Hematopoietic multipotent progenitor cell treated with erythropoietin and hydrocortisone succinate and interleukin-3 and kit ligand, for 15 days (in vitro differentiated cells): ENCODE measurements at regions not wholly inside any gene's neighbourhood (a gene's known extent, or its start where the extent isn't known, plus 50 kb on each side); places are given as distances from the start of the nearest gene placed in this dataset.
"Not testable (repeated sequence)": the region's sequence is repeated elsewhere in the genome, so short reads cannot be mapped to it uniquely, and the experiment has no call there.

Source experiments
- DNase-seq: peaks from one replicate; pipeline ENCODE4 v3.0.0-alpha.2; 2015; ENCODE audit warnings: low spot score

DNA sequence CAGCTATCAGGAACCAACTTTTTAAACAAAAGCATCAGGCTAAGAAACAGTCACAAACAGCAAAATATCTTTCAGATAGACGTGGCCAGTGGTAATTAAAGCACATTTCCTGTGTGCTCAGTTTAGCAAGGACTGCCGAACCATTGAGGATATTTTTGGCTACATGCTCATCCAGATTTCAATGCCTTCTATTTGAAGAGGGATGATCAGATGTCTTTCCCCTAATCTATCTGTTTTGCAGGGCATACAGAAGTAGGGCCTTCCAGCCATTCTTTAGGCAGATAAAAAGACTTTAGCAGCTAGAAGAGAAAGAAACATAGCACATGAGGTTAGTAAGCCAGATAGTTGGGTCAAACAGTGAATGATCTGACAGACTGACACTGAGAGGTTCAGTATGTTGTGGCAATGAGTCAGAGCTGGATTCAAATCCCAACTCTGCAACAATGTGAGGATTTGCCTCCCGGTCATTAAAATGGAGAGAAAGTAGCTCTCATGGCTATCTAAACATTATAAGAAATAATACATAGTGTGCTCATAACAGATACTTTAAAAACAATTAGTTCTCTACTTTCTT, 100.0 kb upstream of the PRKG2 start:
- no peak for DNase-seq

DNA sequence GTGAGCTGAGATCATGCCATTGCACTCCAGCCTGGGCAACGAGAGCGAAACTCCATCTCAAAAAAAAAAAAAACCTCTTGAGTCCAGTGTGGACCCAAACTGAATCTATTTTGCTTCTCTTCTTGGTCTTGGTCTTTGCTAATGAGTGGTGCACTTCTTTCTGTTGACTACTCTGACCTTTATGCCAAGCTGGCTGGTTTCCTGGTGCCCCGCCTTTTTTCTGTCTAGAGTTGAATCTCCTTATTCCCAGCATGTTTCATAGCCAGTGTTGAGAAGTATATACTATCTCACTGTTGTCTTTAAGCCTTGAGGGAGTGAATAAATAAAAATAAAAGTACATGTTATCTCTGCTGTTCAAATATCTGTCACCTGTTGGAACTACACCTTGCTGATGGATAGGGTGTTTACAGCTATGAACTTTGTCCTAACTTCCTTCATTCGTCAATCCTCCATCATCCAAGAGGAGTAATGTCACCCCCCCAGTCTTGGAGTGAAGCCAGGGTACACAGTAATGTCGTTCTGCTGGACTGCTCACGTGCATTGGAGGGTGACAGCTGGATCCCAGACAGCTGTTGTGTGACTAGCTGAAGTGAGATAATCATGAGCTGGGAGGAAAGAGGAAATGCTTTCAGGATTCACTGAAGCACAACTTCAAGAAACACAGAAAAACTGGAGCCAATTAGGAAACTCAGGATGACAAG, 99.3 kb upstream of the PRKG2 start:
- no peak for DNase-seq

DNA sequence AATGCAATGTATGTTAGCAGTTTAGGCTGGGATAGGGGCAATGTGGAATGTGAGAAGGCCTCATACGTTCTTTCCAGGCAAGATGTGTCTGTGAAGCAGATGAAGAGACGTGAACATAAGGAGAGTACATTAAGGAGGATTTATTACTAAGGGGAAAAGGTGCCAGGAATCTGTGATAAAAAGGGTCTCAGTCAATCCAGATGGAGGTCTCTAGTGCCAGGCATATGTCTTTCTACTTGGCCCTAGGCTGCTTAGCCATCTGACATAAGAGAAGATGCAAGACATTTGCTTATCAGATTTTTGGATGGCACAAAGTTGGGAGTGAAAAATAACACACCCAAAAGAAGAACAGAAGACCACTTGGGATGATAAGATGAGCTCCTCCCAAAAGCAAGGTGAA, 93.0 kb upstream of the PRKG2 start:
- DNase-seq: no peak

DNA sequence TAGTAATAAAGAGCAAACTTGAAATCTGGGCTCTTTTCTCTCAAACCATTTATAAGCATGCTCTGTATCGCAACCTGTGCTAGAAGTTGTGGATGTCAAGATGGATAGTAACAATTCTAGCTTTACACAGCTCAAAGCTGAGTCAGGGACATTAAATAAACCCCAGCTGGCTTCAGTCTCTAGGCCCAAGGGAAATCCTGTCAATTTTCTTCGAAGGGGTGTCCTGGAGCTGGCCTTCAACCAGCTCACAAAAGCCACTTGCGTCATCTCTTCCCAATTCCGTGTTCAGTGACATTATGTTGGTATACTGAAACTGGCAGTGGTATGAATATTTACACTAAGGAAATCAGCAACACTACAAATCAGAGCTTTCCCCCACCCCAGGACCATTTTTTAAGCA, 89.8 kb upstream of the PRKG2 start:
- DNase-seq: no peak

DNA sequence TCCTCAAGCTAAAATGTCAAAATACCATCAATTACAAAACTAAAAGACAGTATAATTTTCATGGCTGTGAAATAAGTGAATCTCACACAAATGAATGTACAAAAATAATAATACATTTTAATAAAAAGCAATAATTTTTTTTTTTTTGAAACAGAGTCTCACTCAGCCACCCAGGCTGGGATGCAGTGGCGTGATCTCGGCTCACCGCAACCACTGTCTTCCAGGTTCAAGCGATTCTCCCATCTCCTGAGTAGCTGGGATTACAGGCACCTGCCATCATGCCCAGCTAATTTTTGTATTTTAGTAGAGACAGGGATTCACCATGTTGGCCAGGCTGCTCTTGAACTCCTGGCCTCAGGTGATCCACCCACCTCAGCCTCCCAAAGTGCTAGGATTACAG, 85.3 kb upstream of the PRKG2 start:
- DNase-seq: not testable (repeated sequence)

DNA sequence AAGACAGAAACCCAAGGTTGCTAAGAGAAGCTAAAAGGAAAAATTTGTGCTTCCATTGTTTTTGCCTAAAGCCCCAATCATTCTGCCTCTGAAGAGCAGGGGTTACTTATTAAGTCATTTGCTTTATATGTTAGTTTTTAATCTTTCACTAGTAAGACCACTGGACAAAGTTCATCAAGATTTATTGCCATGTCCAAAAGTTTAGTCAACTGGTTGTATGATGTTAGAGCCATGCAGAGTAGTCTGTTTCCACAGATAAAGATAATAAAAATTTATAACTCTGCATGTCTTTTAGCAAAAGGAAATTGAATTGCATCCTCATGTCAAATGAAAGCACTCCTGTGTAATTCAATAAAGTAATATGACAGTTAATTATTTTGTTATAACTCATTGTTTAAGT, 75.8 kb upstream of the PRKG2 start:
- DNase-seq: no peak

DNA sequence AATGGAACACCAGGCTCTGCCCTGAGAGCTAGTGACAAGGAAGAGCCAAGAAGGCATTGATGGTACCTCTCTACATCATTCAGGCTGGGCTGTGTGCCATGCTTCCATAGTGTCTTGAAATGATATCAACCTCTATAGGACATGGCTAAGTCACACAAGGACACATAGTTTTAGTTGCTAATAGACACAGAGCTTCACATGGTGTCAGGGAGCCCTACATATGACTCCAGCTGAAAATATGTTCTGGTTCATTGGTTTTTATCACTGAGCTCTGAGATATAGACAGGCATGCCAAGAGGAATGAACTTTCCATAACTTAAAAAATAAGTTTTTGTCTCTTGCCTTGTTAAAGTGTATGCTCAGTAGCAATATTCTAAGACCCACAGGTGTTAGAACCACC, 72.1 kb upstream of the PRKG2 start:
- no peak for DNase-seq

DNA sequence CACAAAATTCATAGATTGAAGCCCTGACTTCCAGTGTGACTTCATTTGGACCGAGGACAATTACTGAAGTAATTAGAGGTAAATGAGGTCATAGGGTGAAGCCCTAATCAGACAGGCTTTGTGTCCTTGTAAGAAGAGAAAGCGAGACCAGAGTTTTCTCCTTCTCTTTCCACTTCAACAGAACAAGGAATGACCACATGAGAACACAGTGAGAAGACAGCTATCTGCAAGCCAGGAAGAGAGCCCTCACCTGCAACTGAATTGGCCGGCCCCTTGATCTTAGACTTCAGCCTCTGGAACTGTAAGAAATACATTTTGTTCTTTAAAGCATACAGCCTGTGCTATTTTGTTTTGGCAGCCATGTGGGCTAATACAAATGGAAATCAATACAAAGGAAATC, 67.1 kb upstream of the PRKG2 start:
- no peak for DNase-seq

DNA sequence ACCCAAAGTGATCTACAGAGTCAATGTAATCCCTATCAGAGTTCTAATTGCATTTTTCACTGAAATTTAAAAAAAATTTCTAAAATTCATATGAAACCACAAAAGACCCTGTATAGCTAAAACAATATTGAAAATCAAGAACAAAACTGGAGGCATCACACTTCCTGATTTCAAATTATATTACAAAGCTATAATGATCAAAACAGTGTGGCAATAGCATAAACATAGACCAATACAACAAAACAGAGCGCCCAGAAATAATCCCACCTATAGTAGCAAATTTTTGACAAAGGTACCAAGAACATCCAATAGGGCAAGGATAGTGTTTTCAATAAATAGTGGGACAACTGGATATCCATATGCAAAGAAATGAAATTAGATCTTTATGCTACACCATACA, 59.4 kb upstream of the PRKG2 start:
- no peak for DNase-seq

DNA sequence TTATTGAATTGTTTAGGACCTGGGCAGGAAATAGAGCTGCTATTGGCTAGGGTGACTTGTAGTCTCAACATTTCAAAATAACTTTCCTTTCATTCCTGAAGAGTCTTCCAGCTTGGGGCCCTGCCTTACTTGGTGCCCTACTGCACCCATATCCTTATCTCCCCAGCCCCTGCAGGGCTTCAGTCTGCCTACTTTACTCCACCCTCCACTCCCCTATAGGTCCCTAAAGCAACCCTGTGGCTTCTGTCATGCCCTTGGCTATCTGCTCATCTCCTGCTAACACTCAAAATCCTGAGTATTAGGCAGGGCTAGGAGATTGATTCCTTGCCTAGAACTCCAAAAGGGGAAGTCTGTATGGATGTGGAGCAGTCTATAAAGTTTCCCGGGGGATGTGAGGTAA, 57.6 kb upstream of the PRKG2 start:
- no peak for DNase-seq
